RWPE1 (cell line): ENCODE measurements at regions not wholly inside any gene's neighbourhood (a gene's known extent, or its start where the extent isn't known, plus 50 kb on each side); places are given as distances from the start of the nearest gene placed in this dataset.
A peak's percentile ranks its signal among the peaks of the same experiment; 100 is the strongest.

Experiments
- CTCF ChIA-PET: fragments of 350-600 bp; sonication (Branson Sonifier 250); formaldehyde crosslinking; extraction: SDS; loops from one replicate; lab custom pipeline; 2021; lab: Yijun Ruan, JAX
- POLR2A ChIA-PET: fragments of 400-600 bp; formaldehyde crosslinking; extraction: SDS; loops from one replicate; lab custom pipeline; 2020; ENCODE audit warnings: antibody characterized with exemption; ENCODE audit not compliant: low non-redundant PET; lab: Yijun Ruan, JAX
- DNase-seq: peaks from one replicate; pipeline ENCODE4 v3.0.0; 2012; ENCODE audit warnings: low spot score
- H3K27ac ChIP-seq: fragments of 450-650 bp; 2 replicates; pipeline ENCODE4 v1.5.1; 2017
- TF ChIP-seq, protein P1 (sequence below): fragments of 450-650 bp; conservative IDR thresholded peaks from 2 replicates; pipeline ENCODE4 v1.5.1; 2017; ENCODE audit warnings: low read depth, mild to moderate bottlenecking

GRCh38 chr16:72679856-72680255 is 368.1 kb downstream of the ZFHX3 start:
- DNase-seq = no peak
- H3K27ac ChIP-seq = no peak overlapping the region
- ChIA-PET CTCF (interaction anchor here (0.5 kb wide), 1 partner anchor 282 kb away, joined by 4 read pairs; no protein-coding TSS in a partner anchor), POLR2A (no interaction called here)
- TF ChIP-seq, protein P1, sequence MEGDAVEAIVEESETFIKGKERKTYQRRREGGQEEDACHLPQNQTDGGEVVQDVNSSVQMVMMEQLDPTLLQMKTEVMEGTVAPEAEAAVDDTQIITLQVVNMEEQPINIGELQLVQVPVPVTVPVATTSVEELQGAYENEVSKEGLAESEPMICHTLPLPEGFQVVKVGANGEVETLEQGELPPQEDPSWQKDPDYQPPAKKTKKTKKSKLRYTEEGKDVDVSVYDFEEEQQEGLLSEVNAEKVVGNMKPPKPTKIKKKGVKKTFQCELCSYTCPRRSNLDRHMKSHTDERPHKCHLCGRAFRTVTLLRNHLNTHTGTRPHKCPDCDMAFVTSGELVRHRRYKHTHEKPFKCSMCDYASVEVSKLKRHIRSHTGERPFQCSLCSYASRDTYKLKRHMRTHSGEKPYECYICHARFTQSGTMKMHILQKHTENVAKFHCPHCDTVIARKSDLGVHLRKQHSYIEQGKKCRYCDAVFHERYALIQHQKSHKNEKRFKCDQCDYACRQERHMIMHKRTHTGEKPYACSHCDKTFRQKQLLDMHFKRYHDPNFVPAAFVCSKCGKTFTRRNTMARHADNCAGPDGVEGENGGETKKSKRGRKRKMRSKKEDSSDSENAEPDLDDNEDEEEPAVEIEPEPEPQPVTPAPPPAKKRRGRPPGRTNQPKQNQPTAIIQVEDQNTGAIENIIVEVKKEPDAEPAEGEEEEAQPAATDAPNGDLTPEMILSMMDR = no peak

GRCh38 chr16:72677662-72678447 is 370.1 kb downstream of the ZFHX3 start:
- CTCF ChIA-PET = no interaction called here
- POLR2A ChIA-PET = no interaction called here
- DNase-seq = no peak
- no peak overlapping the region for H3K27ac ChIP-seq
- TF ChIP-seq, protein P1 = no peak

DNA sequence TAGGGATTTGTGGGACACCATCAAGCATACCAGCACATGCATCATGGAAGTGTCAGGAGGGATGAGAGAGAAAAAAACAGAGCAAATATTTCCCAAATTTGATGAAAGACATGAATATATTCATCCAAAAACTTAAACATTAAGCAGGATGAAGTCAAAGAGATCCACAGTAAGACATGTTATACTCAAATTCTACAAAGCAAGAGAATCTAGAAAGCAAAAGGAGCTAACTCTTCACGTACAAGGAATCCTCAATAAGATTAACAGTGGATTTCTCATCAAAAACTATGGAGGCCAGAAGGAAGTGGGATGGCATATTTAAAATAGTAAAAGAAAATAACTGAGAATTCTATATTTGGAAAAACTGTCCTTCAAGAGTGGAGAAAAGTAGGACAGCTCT is 374.8 kb downstream of the ZFHX3 start:
- ChIA-PET POLR2A (no interaction called here), CTCF (no interaction called here)
- TF ChIP-seq, protein P1 = no peak
- no peak for DNase-seq
- H3K27ac ChIP-seq = no peak overlapping the region

DNA sequence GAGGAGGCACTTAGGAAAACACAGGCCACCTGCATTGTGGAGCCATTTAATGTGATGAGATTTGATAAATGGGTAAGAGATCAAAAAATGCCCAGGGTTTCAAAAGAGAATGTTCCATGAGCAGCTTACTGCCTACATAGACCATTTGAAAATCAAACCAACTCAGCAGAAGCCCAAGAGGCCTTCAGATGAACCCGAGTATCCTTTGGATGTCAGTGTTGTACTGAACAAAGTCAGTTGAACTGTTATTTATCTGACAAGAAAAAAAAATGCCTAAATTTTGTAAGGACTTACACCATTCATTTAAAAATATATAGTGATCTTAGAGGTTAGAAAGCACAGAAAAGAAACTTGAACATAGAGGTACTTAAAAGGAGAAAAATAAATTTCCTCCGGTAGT is 381.7 kb downstream of the ZFHX3 start:
- no peak for DNase-seq
- TF ChIP-seq, protein P1 = no peak
- no peak overlapping the region for H3K27ac ChIP-seq
- POLR2A ChIA-PET = no interaction called here
- CTCF ChIA-PET = no interaction called here

GRCh38 chr16:72665701-72666100 is 382.2 kb downstream of the ZFHX3 start:
- TF ChIP-seq, protein P1 = no peak
- no peak for DNase-seq
- CTCF ChIA-PET = interaction anchor here (0.7 kb wide), 1 partner anchor 802 kb away, joined by 3 read pairs; no protein-coding TSS in a partner anchor
- POLR2A ChIA-PET = no interaction called here
- H3K27ac ChIP-seq = no peak overlapping the region

DNA sequence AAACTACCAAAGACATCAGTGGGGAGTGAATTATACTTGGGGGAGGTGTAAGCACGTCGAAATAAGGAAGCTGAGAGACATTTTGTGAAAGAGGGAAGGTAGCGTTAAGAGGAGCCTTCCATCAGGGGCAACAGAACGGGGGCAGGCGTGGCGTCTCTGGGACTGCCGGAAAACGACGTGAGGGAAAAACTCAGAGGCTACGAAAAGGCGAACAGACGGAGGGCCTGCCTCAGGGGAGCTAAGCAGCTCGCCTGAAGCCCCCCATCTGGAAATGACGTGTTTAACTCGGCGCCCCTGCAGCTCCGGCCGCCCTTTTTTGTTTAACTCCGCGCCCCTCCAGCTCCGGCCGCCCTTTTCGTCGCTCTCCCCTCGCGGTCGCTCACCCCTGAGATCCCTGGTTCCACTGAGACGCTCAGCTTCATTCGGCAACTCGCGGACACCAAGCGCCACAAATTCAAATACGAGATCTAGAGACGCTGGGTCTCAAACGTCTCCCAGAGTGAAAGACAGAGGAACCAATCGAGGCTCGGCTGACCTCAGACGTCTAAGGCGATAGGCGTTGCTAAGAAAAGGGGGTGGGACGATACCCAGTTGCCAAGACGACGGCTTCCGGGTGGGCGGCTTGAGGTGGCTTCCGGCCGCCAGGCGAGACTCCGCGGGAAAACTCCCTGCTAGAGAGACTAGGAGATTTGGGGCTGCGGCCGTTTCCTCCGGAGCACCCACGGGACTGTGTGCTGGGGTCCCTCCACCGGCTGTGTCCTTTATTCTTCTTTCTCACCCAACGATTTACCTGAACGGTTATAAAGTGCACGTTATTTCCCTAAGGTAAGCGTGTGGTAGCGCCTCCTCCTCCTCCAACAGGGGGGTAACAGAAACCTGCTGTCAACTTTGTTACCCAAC is 383.2 kb downstream of the ZFHX3 start:
- ChIA-PET CTCF (interaction anchor here (0.7 kb wide), 2 partner anchors 31 to 69 kb away, joined by 3 read pairs; no protein-coding TSS in a partner anchor), POLR2A (no interaction called here)
- TF ChIP-seq, protein P1 = no peak
- peak overlapping the region; percentile 91 for H3K27ac ChIP-seq
- DNase-seq = peak; percentile 99
